Kidney (tissue), 13 donors: ENCODE measurements at regions not wholly inside any gene's neighbourhood (a gene's known extent, or its start where the extent isn't known, plus 50 kb on each side); places are given as distances from the start of the nearest gene placed in this dataset.

Source experiments
- DNase-seq, 5 donors: peaks; one replicate each; pipeline ENCODE4 v3.0.0-alpha.2; 2013 to 2020
- FAIRE-seq: peaks from 2 replicates; lab custom pipeline; 2012; peaks lifted over from hg19 to GRCh38; lab: Jason Lieb, UNC
- H3K27ac ChIP-seq, 2 donors: one replicate each; pipeline ENCODE4 v1.7.0; 2013; ENCODE audit warnings: low read depth in 2 of 2, low read length in 2 of 2, inconsistent platforms in 1 of 2
- H3K27me3 ChIP-seq: one replicate; pipeline ENCODE4 v1.7.1; 2013; ENCODE audit warnings: low read length, inconsistent platforms; ENCODE audit not compliant: control insufficient read depth, insufficient read depth
- H3K36me3 ChIP-seq, 3 donors: one replicate each; pipeline versions ENCODE4 v1.7.0 to v1.7.1; 2013; ENCODE audit warnings: low read length in 3 of 3, control low read depth in 1 of 3, inconsistent platforms in 1 of 3; ENCODE audit not compliant: insufficient read depth in 3 of 3, control insufficient read depth in 2 of 3
- H3K4me1 ChIP-seq, 3 donors: one replicate each; pipeline versions ENCODE4 v1.7.0 to v1.7.1; 2013; ENCODE audit warnings: low read length in 3 of 3, inconsistent platforms in 1 of 3, low read depth in 1 of 3; ENCODE audit not compliant: control insufficient read depth in 2 of 3, insufficient read depth in 2 of 3
- H3K4me3 ChIP-seq, 3 donors: one replicate each; pipeline versions ENCODE4 v1.7.0 to v1.8.1; 2013; ENCODE audit warnings: low read length in 3 of 3, control low read depth in 1 of 3, inconsistent platforms in 1 of 3
- H3K9ac ChIP-seq, 3 donors: one replicate each; pipeline versions ENCODE4 v1.7.0 to v1.7.1; 2013; ENCODE audit warnings: low read length in 3 of 3, control low read depth in 1 of 3, inconsistent platforms in 1 of 3
- H3K9me3 ChIP-seq, 3 donors: one replicate each; pipeline versions ENCODE4 v1.7.0 to v1.7.1; 2013; ENCODE audit warnings: low read length in 3 of 3, control low read depth in 1 of 3, inconsistent platforms in 1 of 3; ENCODE audit not compliant: control insufficient read depth in 2 of 3, insufficient read depth in 1 of 3
- CTCF ChIP-seq: IDR thresholded peaks from 3 replicates; pipeline ENCODE4 v1.5.1; 2012; ENCODE audit warnings: mild to moderate bottlenecking, moderate library complexity, borderline replicate concordance; ENCODE audit not compliant: insufficient read depth; ENCODE audit errors: extremely low read depth
- intact Hi-C: fragments of 100-400 bp; cut with DNase I; formaldehyde crosslinking; loops from one replicate; pipeline ENCODE4 v1.11.1; 2022
- donor health status: control.
- donor health status: control.
- donor health status: control.
- donor health status: control.
- donor health status: control.
- donor health status: DM: yes; HTN: yes; CAD: no.
- donor health status: Normal renal cell carcinoma (clear cell type).

GRCh38 chr6:112899541-112899940 lies 552.4 kb downstream of the RFPL4B start:
- Histone ChIP-seq H3K27ac (no peak overlapping the region), H3K4me3 (no peak overlapping the region), H3K27me3 (no peaks in the 10 kb centered on the region), H3K9ac (no peak overlapping the region), H3K36me3 (no peaks in the 10 kb centered on the region), H3K4me1 (no peaks in the 10 kb centered on the region), H3K9me3 (no peaks in the 10 kb centered on the region)
- FAIRE-seq (no peak), DNase-seq (no peak)
- TF ChIP-seq CTCF: no peak
- intact Hi-C loops: no loop called here

GRCh38 chr6:112903361-112903760 lies 556.2 kb downstream of the RFPL4B start:
- no peak overlapping the region for H3K4me3 ChIP-seq
- no peak for TF ChIP-seq CTCF
- DNase-seq (no peak), FAIRE-seq (peak; percentile 25)
- no peaks in the 10 kb centered on the region for H3K9me3 ChIP-seq
- H3K4me1 ChIP-seq: no peaks in the 10 kb centered on the region
- no peaks in the 10 kb centered on the region for H3K27me3 ChIP-seq
- H3K36me3 ChIP-seq: no peaks in the 10 kb centered on the region
- H3K27ac ChIP-seq: no peak overlapping the region
- H3K9ac ChIP-seq: no peak overlapping the region
- intact Hi-C loops: no loop called here

GRCh38 chr6:112906726-112907125 lies 559.6 kb downstream of the RFPL4B start:
- intact Hi-C loops: no loop called here
- no peak overlapping the region for H3K4me3 ChIP-seq
- H3K4me1 ChIP-seq: no peaks in the 10 kb centered on the region
- no peaks in the 10 kb centered on the region for H3K9me3 ChIP-seq
- H3K36me3 ChIP-seq: no peaks in the 10 kb centered on the region
- no peak overlapping the region for H3K27ac ChIP-seq
- no peak overlapping the region for H3K9ac ChIP-seq
- no peak for TF ChIP-seq CTCF
- DNase-seq (peak in 3 of 5 donors; percentile 52 to 88 (median 79)), FAIRE-seq (no peak)
- H3K27me3 ChIP-seq: no peaks in the 10 kb centered on the region

- TF ChIP-seq CTCF: no peak
- H3K36me3 ChIP-seq: no peaks in the 10 kb centered on the region
- no peaks in the 10 kb centered on the region for H3K9me3 ChIP-seq
- intact Hi-C loops: no loop called here
- no peak for FAIRE-seq
- no peak overlapping the region for H3K4me3 ChIP-seq
- H3K27ac ChIP-seq: no peak overlapping the region
- no peaks in the 10 kb centered on the region for H3K27me3 ChIP-seq
- no peaks in the 10 kb centered on the region for H3K4me1 ChIP-seq
- no peak overlapping the region for H3K9ac ChIP-seq
- DNase-seq: no peak
Measured at GRCh38 chr6:112909781-112910180, 562.7 kb downstream of the RFPL4B start.
